Cardiac septum (tissue), 1 donor: ENCODE measurements at regions not wholly inside any gene's neighbourhood (a gene's known extent, or its start where the extent isn't known, plus 50 kb on each side); places are given as distances from the start of the nearest gene placed in this dataset.

Source experiments
- DNase-seq: peaks from one replicate; pipeline ENCODE4 v3.0.0-alpha.2; 2020; ENCODE audit warnings: low spot score
- intact Hi-C: fragments of 100-400 bp; cut with DNase I; formaldehyde crosslinking; loops from one replicate; pipeline ENCODE4 v1.14.0; 2022
- donor health status: DM: no; HTN: no; CAD: no.

- no peak for DNase-seq
- intact Hi-C loops: no loop called here
Measured at GRCh38 chr4:14520171-14520570, 482.1 kb upstream of the CPEB2 start.

GRCh38 chr4:14524276-14524675 is 478.0 kb upstream of the CPEB2 start:
- intact Hi-C loops: no loop called here
- no peak for DNase-seq

GRCh38 chr4:14528918-14529317 is 473.4 kb upstream of the CPEB2 start:
- intact Hi-C loops: no loop called here
- DNase-seq: no peak

GRCh38 chr4:14529653-14530052 is 472.6 kb upstream of the CPEB2 start:
- DNase-seq: no peak
- intact Hi-C loops: no loop called here

- DNase-seq: no peak
- intact Hi-C loops: no loop called here
Measured at GRCh38 chr4:14532436-14532835, 469.8 kb upstream of the CPEB2 start.

- DNase-seq: no peak
- intact Hi-C loops: no loop called here
Measured at GRCh38 chr4:14539246-14539645, 463.0 kb upstream of the CPEB2 start.

GRCh38 chr4:14545163-14545562 is 457.1 kb upstream of the CPEB2 start:
- intact Hi-C loops: no loop called here

GRCh38 chr4:14545807-14546206 is 456.5 kb upstream of the CPEB2 start:
- intact Hi-C loops: no loop called here
- no peak for DNase-seq

More at GRCh38 chr4:14545163-14545562, 457.1 kb upstream of the CPEB2 start:
- DNase-seq: no peak

GRCh38 chr4:14552119-14552518 is 450.2 kb upstream of the CPEB2 start:
- intact Hi-C loops: no loop called here
- DNase-seq: no peak

GRCh38 chr4:14559646-14560045 is 442.6 kb upstream of the CPEB2 start:
- intact Hi-C loops: no loop called here

GRCh38 chr4:14560577-14560976 is 441.7 kb upstream of the CPEB2 start:
- DNase-seq: no peak
- intact Hi-C loops: no loop called here

More at GRCh38 chr4:14559646-14560045, 442.6 kb upstream of the CPEB2 start:
- DNase-seq: no peak

- no peak for DNase-seq
- intact Hi-C loops: no loop called here
Measured at GRCh38 chr4:14562901-14563300, 439.4 kb upstream of the CPEB2 start.

GRCh38 chr4:14564281-14564680 is 438.0 kb upstream of the CPEB2 start:
- DNase-seq: no peak
- intact Hi-C loops: no loop called here

- no peak for DNase-seq
- intact Hi-C loops: no loop called here
Measured at GRCh38 chr4:14566518-14566917, 435.8 kb upstream of the CPEB2 start.

GRCh38 chr4:14568351-14568750 is 433.9 kb upstream of the CPEB2 start:
- intact Hi-C loops: no loop called here
- no peak for DNase-seq

- DNase-seq: no peak
- intact Hi-C loops: no loop called here
Measured at GRCh38 chr4:14575289-14575688, 427.0 kb upstream of the CPEB2 start.

- intact Hi-C loops: no loop called here
- no peak for DNase-seq
Measured at GRCh38 chr4:14575919-14576318, 426.4 kb upstream of the CPEB2 start.

- DNase-seq: no peak
Measured at GRCh38 chr4:14580061-14580460, 422.2 kb upstream of the CPEB2 start.

GRCh38 chr4:14581741-14582140 is 420.5 kb upstream of the CPEB2 start:
- DNase-seq: no peak
- intact Hi-C loops: no loop called here

More at GRCh38 chr4:14580061-14580460, 422.2 kb upstream of the CPEB2 start:
- intact Hi-C loops: no loop called here

- intact Hi-C loops: no loop called here
- no peak for DNase-seq
Measured at GRCh38 chr4:14582677-14583076, 419.6 kb upstream of the CPEB2 start.

- intact Hi-C loops: no loop called here
- no peak for DNase-seq
Measured at GRCh38 chr4:14583331-14583730, 418.9 kb upstream of the CPEB2 start.

- DNase-seq: no peak
Measured at GRCh38 chr4:14583752-14584151, 418.5 kb upstream of the CPEB2 start.

GRCh38 chr4:14592950-14593349 is 409.3 kb upstream of the CPEB2 start:
- intact Hi-C loops: no loop called here
- DNase-seq: no peak

More at GRCh38 chr4:14583752-14584151, 418.5 kb upstream of the CPEB2 start:
- intact Hi-C loops: no loop called here
